ENCODE measurements at regions not wholly inside any gene's neighbourhood (a gene's known extent, or its start where the extent isn't known, plus 50 kb on each side); places are given as distances from the start of the nearest gene placed in this dataset.

GRCh38 chr11:79896258-79896657, 455.4 kb upstream of the TENM4 start:
- TF ChIP-seq CTCF (IDR thresholded peaks at IDR 0.05) = no peak
- H3K4me3 ChIP-seq = no peak overlapping the region
- no peak for DNase-seq (ENCODE audit: low spot score)
- no peak overlapping the region for H3K27ac ChIP-seq

GRCh38 chr11:79894111-79894510, 453.3 kb upstream of the TENM4 start:
- Histone ChIP-seq H3K4me3 (no peak overlapping the region), H3K27ac (no peak overlapping the region)
- DNase-seq (ENCODE audit: low spot score) = no peak
- TF ChIP-seq CTCF (IDR thresholded peaks at IDR 0.05) = no peak

GRCh38 chr11:79890272-79890671, 449.4 kb upstream of the TENM4 start:
- no peak for TF ChIP-seq CTCF (IDR thresholded peaks at IDR 0.05)
- no peak overlapping the region for H3K4me3 ChIP-seq
- H3K27ac ChIP-seq = no peak overlapping the region
- no peak for DNase-seq (ENCODE audit: low spot score)

GRCh38 chr11:79864882-79865281, 424.1 kb upstream of the TENM4 start:
- no peak overlapping the region for H3K27ac ChIP-seq
- no peak for TF ChIP-seq CTCF (IDR thresholded peaks at IDR 0.05)
- no peak overlapping the region for H3K4me3 ChIP-seq
- no peak for DNase-seq (ENCODE audit: low spot score)

- no peak for TF ChIP-seq CTCF (IDR thresholded peaks at IDR 0.05)
- H3K27ac ChIP-seq = no peak overlapping the region
- no peak for DNase-seq (ENCODE audit: low spot score)
- H3K4me3 ChIP-seq = no peak overlapping the region
These were observed 419.5 kb upstream of the TENM4 start for GRCh38 chr11:79860336-79860735.

- no peak overlapping the region for H3K27ac ChIP-seq
- no peak for DNase-seq (ENCODE audit: low spot score)
- H3K4me3 ChIP-seq = no peak overlapping the region
- no peak for TF ChIP-seq CTCF (IDR thresholded peaks at IDR 0.05)
These were observed 416.8 kb upstream of the TENM4 start for GRCh38 chr11:79857377-79858214.

GRCh38 chr11:79852176-79852575, 411.3 kb upstream of the TENM4 start:
- no peak for DNase-seq (ENCODE audit: low spot score)
- no peak for TF ChIP-seq CTCF (IDR thresholded peaks at IDR 0.05)
- Histone ChIP-seq H3K27ac (no peak overlapping the region), H3K4me3 (no peak overlapping the region)

Measured in coronary artery (tissue), 2 donors.